ENCODE measurements at regions not wholly inside any gene's neighbourhood (a gene's known extent, or its start where the extent isn't known, plus 50 kb on each side); places are given as distances from the start of the nearest gene placed in this dataset.

GRCh38 chr5:1743769-1744085 lies 55.9 kb downstream of the MRPL36 start:
- TF ChIP-seq, protein P1, sequence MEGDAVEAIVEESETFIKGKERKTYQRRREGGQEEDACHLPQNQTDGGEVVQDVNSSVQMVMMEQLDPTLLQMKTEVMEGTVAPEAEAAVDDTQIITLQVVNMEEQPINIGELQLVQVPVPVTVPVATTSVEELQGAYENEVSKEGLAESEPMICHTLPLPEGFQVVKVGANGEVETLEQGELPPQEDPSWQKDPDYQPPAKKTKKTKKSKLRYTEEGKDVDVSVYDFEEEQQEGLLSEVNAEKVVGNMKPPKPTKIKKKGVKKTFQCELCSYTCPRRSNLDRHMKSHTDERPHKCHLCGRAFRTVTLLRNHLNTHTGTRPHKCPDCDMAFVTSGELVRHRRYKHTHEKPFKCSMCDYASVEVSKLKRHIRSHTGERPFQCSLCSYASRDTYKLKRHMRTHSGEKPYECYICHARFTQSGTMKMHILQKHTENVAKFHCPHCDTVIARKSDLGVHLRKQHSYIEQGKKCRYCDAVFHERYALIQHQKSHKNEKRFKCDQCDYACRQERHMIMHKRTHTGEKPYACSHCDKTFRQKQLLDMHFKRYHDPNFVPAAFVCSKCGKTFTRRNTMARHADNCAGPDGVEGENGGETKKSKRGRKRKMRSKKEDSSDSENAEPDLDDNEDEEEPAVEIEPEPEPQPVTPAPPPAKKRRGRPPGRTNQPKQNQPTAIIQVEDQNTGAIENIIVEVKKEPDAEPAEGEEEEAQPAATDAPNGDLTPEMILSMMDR (conservative IDR thresholded peaks at IDR 0.05): no peak
- no peak for TF ChIP-seq ZFX (IDR thresholded peaks at IDR 0.05)
